HCT116 (cell line): ENCODE measurements at regions not wholly inside any gene's neighbourhood (a gene's known extent, or its start where the extent isn't known, plus 50 kb on each side); places are given as distances from the start of the nearest gene placed in this dataset.

Source experiments
- ATAC-seq: fragments of 200-7000 bp; cut with Tn5 transposase; 2 replicates; pipeline ENCODE4 v1.9.1; 2020; ENCODE audit warnings: mild to moderate bottlenecking, moderate library complexity
- BruUV-seq: library from RNA; stranded (reverse); fragments of 400-500 nt; replicated peaks from 2 replicates; lab custom pipeline; 2021; lab: Mats Ljungman, UMichigan
- CTCF ChIA-PET: fragments of 300-600 bp; sonication (Branson Sonifier 250); formaldehyde crosslinking; loops from one replicate; lab custom pipeline; 2021; ENCODE audit warnings: antibody characterized with exemption; lab: Charles Lee
- POLR2A ChIA-PET: fragments of 300-600, 350-600 bp; sonication (Branson Sonifier 250); formaldehyde crosslinking; loops from one replicate; lab custom pipeline; 2021; ENCODE audit warnings: antibody characterized with exemption; lab: Charles Lee
- RAD21 ChIA-PET, 2 experiments: fragments of 300-600 bp; sonication (Branson Sonifier 250); formaldehyde crosslinking; loops; one replicate each; lab custom pipeline; 2023; ENCODE audit warnings: low total read pairs in 2 of 2; ENCODE audit not compliant: uncharacterized antibody in 2 of 2, unreplicated experiment in 2 of 2, low non-redundant PET in 1 of 2; lab: Charles Lee
- DNase-seq: peaks from one replicate; pipeline ENCODE4 v3.0.0-alpha.2; 2010; ENCODE audit warnings: low read depth, low spot score
- H2AFZ ChIP-seq: fragments of 200-600 bp; shearing (Covaris generic), sonication (generic); 2 replicates; pipeline ENCODE4 v1.6.1; 2017; ENCODE audit warnings: low read depth, mixed run types, mixed read lengths, antibody characterized with exemption, low read length; ENCODE audit not compliant: poor library complexity, severe bottlenecking
- H3K27ac ChIP-seq: 2 replicates; pipeline ENCODE4 v1.5.1; 2012; ENCODE audit warnings: low read depth, low read length
- H3K27me3 ChIP-seq: fragments of 200-600 bp; sonication (generic); 2 replicates; pipeline ENCODE4 v1.6.1; 2016; ENCODE audit warnings: mixed run types, low read length, mixed read lengths; ENCODE audit not compliant: insufficient read depth
- H3K36me3 ChIP-seq, 2 experiments: fragments of 200-500 bp in 1 of 2; fragments of 200-600 bp in 1 of 2; sonication (Bioruptor generic) in 1 of 2; sonication (generic) in 1 of 2; 2 replicates each; pipeline versions ENCODE4 v1.5.1 to v1.6.1; 2014 to 2016; ENCODE audit warnings: low read length in 2 of 2, inconsistent platforms in 1 of 2, mixed read lengths in 1 of 2, mixed run types in 1 of 2; ENCODE audit not compliant: insufficient read depth in 2 of 2, control insufficient read depth in 1 of 2
- H3K4me1 ChIP-seq, 2 experiments: fragments of 200-600 bp in 1 of 2; sonication (generic) in 1 of 2; 2 replicates each; pipeline versions ENCODE4 v1.5.1 to v1.6.1; 2012 to 2017; ENCODE audit warnings: low read length in 2 of 2, inconsistent platforms in 1 of 2, mild to moderate bottlenecking in 1 of 2, mixed read lengths in 1 of 2, mixed run types in 1 of 2, moderate library complexity in 1 of 2; ENCODE audit not compliant: insufficient read depth in 2 of 2, control insufficient read depth in 1 of 2
- H3K4me2 ChIP-seq: fragments of 200-600 bp; sonication (generic); 2 replicates; pipeline ENCODE4 v1.6.1; 2017; ENCODE audit warnings: mixed run types, low read length, mixed read lengths
- H3K4me3 ChIP-seq, 2 experiments: fragments of 200-600 bp in 1 of 2; sonication (generic) in 1 of 2; replicated peaks in 1 of 2; 2 replicates each; pipeline ENCODE4 v1.5.1; 2011 to 2016; ENCODE audit warnings: low read length in 2 of 2, control low read depth in 1 of 2, low read depth in 1 of 2, mild to moderate bottlenecking in 1 of 2, mixed read lengths in 1 of 2, mixed run types in 1 of 2
- H3K79me2 ChIP-seq: fragments of 200-600 bp; sonication (generic); 2 replicates; pipeline ENCODE4 v1.6.1; 2017; ENCODE audit warnings: mild to moderate bottlenecking, mixed run types, low read length, moderate library complexity, mixed read lengths; ENCODE audit not compliant: insufficient read depth
- H3K9ac ChIP-seq: fragments of 200-600 bp; sonication (generic); 2 replicates; pipeline ENCODE4 v1.6.1; 2016; ENCODE audit warnings: low read length, mixed read lengths
- H3K9me2 ChIP-seq: fragments of 200-600 bp; sonication (generic), shearing (Covaris generic); 2 replicates; pipeline ENCODE4 v1.6.1; 2017; ENCODE audit warnings: mixed run types, mild to moderate bottlenecking, moderate library complexity; ENCODE audit not compliant: insufficient read depth
- H3K9me3 ChIP-seq, 2 experiments: fragments of 200-500 bp in 1 of 2; fragments of 200-600 bp in 1 of 2; sonication (Bioruptor generic) in 1 of 2; sonication (generic) in 1 of 2; 2 replicates each; pipeline ENCODE4 v1.6.1; 2014 to 2017; ENCODE audit warnings: low read length in 2 of 2, mixed read lengths in 2 of 2, inconsistent platforms in 1 of 2, low read depth in 1 of 2, mild to moderate bottlenecking in 1 of 2, mixed run types in 1 of 2, moderate library complexity in 1 of 2; ENCODE audit not compliant: control insufficient read depth in 1 of 2, insufficient read depth in 1 of 2
- H4K20me1 ChIP-seq: fragments of 200-600 bp; sonication (generic), shearing (Covaris generic); 2 replicates; pipeline ENCODE4 v1.6.1; 2017; ENCODE audit warnings: mixed run types, mild to moderate bottlenecking, moderate library complexity; ENCODE audit not compliant: insufficient read depth
- CBX3 ChIP-seq: IDR thresholded peaks from 2 replicates; pipeline ENCODE4 v1.6.1; 2012; ENCODE audit warnings: low read depth
- CEBPB ChIP-seq: IDR thresholded peaks from 2 replicates; pipeline ENCODE4 v1.6.1; 2012; ENCODE audit warnings: low read depth
- ELF1 ChIP-seq: IDR thresholded peaks from 2 replicates; pipeline ENCODE4 v1.6.1; 2012; ENCODE audit warnings: low read depth, borderline replicate concordance
- EZH2phosphoT487 ChIP-seq: fragments of 200-600 bp; IDR thresholded peaks from 2 replicates; pipeline ENCODE4 v1.6.1; 2018; ENCODE audit warnings: antibody characterized with exemption, borderline replicate concordance
- FOSL1 ChIP-seq: IDR thresholded peaks from 2 replicates; pipeline ENCODE4 v1.6.1; 2012; ENCODE audit warnings: low read depth
- MAX ChIP-seq: IDR thresholded peaks from 2 replicates; pipeline ENCODE4 v1.6.1; 2012
- RAD21 ChIP-seq: IDR thresholded peaks from 2 replicates; pipeline ENCODE4 v1.6.1; 2012; ENCODE audit warnings: low read depth, mild to moderate bottlenecking
- SP1 ChIP-seq: IDR thresholded peaks from 2 replicates; pipeline ENCODE4 v1.6.1; 2012; ENCODE audit warnings: low read depth
- SRF ChIP-seq: IDR thresholded peaks from 2 replicates; pipeline ENCODE4 v1.6.1; 2012; ENCODE audit warnings: low read depth
- TCF7L2 ChIP-seq: IDR thresholded peaks from 2 replicates; pipeline ENCODE4 v1.7.0; 2011; ENCODE audit warnings: borderline replicate concordance, inconsistent platforms; ENCODE audit not compliant: insufficient read depth, insufficient read length; ENCODE audit errors: extremely low read depth
- ZFX ChIP-seq: fragments of 450-650 bp; IDR thresholded peaks from 2 replicates; pipeline ENCODE4 v1.6.1; 2017
- ZNF274 ChIP-seq: fragments of 200-500 bp; sonication (Bioruptor generic); IDR thresholded peaks from 2 replicates; pipeline ENCODE4 v1.6.1; 2014; ENCODE audit warnings: mild to moderate bottlenecking, low read depth, low read length, inconsistent platforms
- intact Hi-C: fragments of 100-400 bp; cut with micrococcal nuclease; formaldehyde crosslinking; loops from 2 replicates; pipeline ENCODE4 v1.10.0; 2022
- TF ChIP-seq, protein P1 (sequence below): IDR thresholded peaks from 2 replicates; pipeline ENCODE4 v1.6.1; 2012; ENCODE audit warnings: low read depth
- TF ChIP-seq, protein P2 (sequence below): IDR thresholded peaks from 2 replicates; pipeline ENCODE4 v1.6.1; 2011; ENCODE audit warnings: mild to moderate bottlenecking, low read length, moderate library complexity; ENCODE audit not compliant: insufficient replicate concordance; ENCODE audit errors: extremely low read depth

DNA sequence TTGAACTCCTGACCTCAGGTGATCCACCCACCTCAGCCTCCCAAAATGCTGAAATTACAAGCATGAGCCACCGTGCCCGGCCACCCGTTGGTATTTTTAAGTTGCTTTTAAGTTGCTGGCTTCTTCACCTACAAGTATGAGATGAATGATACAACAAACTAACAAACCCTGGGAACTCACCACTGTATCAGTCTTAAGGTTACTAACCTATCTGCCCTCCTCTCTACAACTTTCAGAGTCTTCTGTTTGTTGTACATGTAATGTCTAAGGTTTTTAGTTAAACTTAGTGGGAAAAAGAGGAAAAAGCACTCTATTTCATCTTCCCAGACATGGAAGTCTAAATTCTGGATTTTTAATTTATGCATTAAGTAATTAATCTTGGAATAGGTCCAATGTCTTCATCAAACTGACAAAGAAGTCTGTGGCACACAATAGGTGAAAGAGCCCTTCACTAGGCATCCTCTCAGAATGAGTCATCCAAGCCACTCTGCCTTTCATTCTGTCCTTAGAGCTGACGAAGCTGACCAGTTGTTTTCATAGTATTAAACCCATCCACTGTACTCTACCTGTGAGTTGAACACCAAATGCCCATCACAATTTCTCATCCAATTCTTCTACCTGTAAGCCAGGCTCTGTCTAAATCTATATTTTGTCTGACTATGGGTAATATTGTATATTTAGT lies 936.1 kb downstream of the TUSC7 start:
- CTCF ChIA-PET: no interaction called here
- Histone ChIP-seq H4K20me1 (no peaks in the 10 kb centered on the region), H3K9me3 (no peaks in the 10 kb centered on the region), H3K79me2 (no peaks in the 10 kb centered on the region), H3K9ac (no peak overlapping the region), H3K36me3 (no peaks in the 10 kb centered on the region), H3K4me3 (no peak overlapping the region), H3K27me3 (no peaks in the 10 kb centered on the region), H3K27ac (no peak overlapping the region), H2AFZ (no peak overlapping the region), H3K4me2 (no peak overlapping the region), H3K9me2 (no peaks in the 10 kb centered on the region), H3K4me1 (no peaks in the 10 kb centered on the region)
- RAD21 ChIA-PET: interaction anchor here in 1 of 2 experiments (0.6 kb wide), 1 partner anchor 719 kb away, joined by 3 read pairs; no protein-coding TSS in a partner anchor
- POLR2A ChIA-PET: no interaction called here
- intact Hi-C loops: no loop called here
- ATAC-seq: no peak
- no peak for TF ChIP-seq CEBPB
- TF ChIP-seq, protein P1, sequence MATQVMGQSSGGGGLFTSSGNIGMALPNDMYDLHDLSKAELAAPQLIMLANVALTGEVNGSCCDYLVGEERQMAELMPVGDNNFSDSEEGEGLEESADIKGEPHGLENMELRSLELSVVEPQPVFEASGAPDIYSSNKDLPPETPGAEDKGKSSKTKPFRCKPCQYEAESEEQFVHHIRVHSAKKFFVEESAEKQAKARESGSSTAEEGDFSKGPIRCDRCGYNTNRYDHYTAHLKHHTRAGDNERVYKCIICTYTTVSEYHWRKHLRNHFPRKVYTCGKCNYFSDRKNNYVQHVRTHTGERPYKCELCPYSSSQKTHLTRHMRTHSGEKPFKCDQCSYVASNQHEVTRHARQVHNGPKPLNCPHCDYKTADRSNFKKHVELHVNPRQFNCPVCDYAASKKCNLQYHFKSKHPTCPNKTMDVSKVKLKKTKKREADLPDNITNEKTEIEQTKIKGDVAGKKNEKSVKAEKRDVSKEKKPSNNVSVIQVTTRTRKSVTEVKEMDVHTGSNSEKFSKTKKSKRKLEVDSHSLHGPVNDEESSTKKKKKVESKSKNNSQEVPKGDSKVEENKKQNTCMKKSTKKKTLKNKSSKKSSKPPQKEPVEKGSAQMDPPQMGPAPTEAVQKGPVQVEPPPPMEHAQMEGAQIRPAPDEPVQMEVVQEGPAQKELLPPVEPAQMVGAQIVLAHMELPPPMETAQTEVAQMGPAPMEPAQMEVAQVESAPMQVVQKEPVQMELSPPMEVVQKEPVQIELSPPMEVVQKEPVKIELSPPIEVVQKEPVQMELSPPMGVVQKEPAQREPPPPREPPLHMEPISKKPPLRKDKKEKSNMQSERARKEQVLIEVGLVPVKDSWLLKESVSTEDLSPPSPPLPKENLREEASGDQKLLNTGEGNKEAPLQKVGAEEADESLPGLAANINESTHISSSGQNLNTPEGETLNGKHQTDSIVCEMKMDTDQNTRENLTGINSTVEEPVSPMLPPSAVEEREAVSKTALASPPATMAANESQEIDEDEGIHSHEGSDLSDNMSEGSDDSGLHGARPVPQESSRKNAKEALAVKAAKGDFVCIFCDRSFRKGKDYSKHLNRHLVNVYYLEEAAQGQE: no peak
- TF ChIP-seq EZH2phosphoT487: no peak
- TF ChIP-seq MAX: no peak
- no TSS peak for BruUV-seq
- DNase-seq: no peak

GRCh38 chr3:117647435-117647834 lies 937.9 kb downstream of the TUSC7 start:
- Histone ChIP-seq H3K27me3 (no peaks in the 10 kb centered on the region), H3K4me3 (no peak overlapping the region), H2AFZ (no peak overlapping the region), H3K36me3 (no peaks in the 10 kb centered on the region), H3K79me2 (no peaks in the 10 kb centered on the region), H4K20me1 (no peaks in the 10 kb centered on the region), H3K9me2 (no peaks in the 10 kb centered on the region), H3K27ac (no peak overlapping the region), H3K9me3 (no peaks in the 10 kb centered on the region), H3K4me2 (no peak overlapping the region), H3K4me1 (no peaks in the 10 kb centered on the region), H3K9ac (no peak overlapping the region)
- DNase-seq (no peak), ATAC-seq (no peak)
- intact Hi-C loops: no loop called here
- BruUV-seq: no TSS peak
- RAD21 ChIA-PET: no interaction called here
- POLR2A ChIA-PET: no interaction called here
- CTCF ChIA-PET: no interaction called here
- TF ChIP-seq EZH2phosphoT487: no peak
- TF ChIP-seq, protein P2, sequence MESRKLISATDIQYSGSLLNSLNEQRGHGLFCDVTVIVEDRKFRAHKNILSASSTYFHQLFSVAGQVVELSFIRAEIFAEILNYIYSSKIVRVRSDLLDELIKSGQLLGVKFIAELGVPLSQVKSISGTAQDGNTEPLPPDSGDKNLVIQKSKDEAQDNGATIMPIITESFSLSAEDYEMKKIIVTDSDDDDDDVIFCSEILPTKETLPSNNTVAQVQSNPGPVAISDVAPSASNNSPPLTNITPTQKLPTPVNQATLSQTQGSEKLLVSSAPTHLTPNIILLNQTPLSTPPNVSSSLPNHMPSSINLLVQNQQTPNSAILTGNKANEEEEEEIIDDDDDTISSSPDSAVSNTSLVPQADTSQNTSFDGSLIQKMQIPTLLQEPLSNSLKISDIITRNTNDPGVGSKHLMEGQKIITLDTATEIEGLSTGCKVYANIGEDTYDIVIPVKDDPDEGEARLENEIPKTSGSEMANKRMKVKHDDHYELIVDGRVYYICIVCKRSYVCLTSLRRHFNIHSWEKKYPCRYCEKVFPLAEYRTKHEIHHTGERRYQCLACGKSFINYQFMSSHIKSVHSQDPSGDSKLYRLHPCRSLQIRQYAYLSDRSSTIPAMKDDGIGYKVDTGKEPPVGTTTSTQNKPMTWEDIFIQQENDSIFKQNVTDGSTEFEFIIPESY: no peak
- TF ChIP-seq ZFX: no peak
- no peak for TF ChIP-seq CBX3
- no peak for TF ChIP-seq TCF7L2
- TF ChIP-seq RAD21: no peak
- TF ChIP-seq ELF1: no peak
- no peak for TF ChIP-seq MAX
- TF ChIP-seq ZNF274: no peak
- TF ChIP-seq SP1: no peak
- TF ChIP-seq FOSL1: no peak
- no peak for TF ChIP-seq CEBPB
- no peak for TF ChIP-seq SRF
